ENCODE measurements at regions not wholly inside any gene's neighbourhood (a gene's known extent, or its start where the extent isn't known, plus 50 kb on each side); places are given as distances from the start of the nearest gene placed in this dataset.
"Not testable (repeated sequence)": the region's sequence is repeated elsewhere in the genome, so short reads cannot be mapped to it uniquely, and the experiment has no call there.

- not testable (repeated sequence) for DNase-seq
These were observed 138.5 kb upstream of the ERV3-1 start for GRCh38 chr7:65145008-65145407.

DNA sequence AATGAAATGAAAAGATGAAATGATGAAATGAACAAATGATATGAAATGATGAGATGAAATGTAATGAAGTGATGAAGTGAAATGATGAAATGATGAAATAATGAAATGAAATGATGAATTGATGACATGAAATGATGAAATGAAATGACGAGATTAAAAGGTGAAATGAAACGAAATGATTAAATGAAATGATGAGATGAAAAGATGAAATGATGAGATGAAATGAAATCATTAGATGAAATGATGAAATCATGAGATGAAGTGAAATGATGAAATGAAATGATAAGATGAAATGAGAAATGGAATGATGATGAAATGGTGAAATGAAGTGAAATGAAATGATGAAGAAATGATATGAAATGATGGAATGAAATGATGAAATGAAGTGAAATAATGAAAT lies 138.1 kb upstream of the ERV3-1 start:
- not testable (repeated sequence) for DNase-seq

DNA sequence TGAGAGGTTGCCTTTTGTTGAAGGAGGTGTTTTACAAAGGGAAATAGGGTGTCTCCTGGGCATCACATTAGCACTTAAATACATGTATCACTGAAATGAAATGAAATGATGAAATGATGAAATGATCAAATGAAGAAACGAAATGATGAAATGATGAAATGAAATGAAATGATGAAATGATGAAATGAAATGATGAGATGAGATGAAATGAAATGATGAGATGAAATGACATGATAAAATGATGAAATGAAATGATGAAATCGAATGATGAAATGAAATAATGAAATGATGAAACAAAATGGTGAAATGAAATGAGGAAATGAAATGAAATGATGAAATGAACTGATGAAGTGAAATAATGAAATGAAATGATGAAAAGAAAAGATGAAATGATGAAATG lies 137.6 kb upstream of the ERV3-1 start:
- not testable (repeated sequence) for DNase-seq

DNA sequence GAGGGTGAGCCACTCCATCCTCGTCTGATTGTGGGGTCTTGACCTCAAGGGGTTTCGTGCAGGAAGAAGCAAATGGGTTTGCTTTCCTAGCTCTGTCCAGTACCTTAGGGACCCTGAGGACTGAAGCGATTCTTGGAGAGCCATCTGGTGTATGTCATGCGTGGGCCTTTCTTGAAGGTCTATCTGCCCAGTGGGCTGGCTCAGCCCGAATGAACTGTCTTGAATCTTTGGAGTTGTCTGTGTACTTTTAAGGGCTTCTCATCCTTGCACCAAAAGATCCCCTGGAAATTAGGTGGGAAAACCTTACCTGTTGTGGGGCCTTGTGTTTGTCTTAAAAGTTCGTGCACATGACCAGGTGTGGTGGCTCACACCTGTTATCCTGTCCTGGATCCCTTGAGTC lies 135.4 kb upstream of the ERV3-1 start:
- DNase-seq: not testable (repeated sequence)

- DNase-seq: not testable (repeated sequence)
These were observed 134.9 kb upstream of the ERV3-1 start for GRCh38 chr7:65141405-65141778.

GRCh38 chr7:65140543-65141404 lies 134.3 kb upstream of the ERV3-1 start:
- not testable (repeated sequence) for DNase-seq

GRCh38 chr7:65136850-65137249 lies 130.4 kb upstream of the ERV3-1 start:
- DNase-seq: not testable (repeated sequence)

DNA sequence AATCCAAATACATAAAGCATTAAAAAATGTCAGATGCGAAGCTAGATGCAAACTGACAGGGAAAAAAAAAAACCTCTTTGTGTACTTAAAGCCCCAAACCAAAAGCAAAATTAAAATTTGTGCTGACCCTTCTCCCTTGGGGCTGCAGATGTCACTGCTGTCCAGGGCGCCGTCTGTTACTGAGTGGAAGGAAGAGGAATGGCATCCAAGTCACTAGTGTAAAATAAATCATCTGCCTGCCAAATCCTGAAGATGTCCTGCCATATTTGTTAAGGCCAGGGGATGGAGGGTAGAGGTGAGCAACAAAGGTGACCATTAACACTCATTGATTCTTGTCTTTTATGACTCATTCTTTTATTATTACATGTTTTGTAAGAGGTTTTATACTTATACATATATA lies 126.6 kb upstream of the ERV3-1 start:
- DNase-seq: not testable (repeated sequence)

DNA sequence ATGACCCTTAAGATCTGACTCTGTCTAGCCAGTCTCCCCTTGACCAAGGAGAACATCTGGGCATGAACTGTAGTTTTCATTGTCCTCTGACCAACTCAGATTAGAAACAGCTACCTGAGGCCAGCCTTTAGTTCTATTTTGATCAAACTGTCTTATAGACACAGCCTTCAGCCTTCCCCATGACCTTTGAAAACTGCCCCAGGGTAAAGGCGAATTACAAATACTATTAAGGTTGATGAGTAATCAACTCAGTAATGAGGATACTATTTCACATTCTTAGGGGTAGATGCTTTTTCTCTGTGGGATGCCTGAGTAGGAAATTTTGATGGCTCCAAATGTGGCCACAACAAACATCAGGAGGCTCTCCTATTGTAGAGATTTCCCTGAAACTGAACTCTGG lies 125.8 kb upstream of the ERV3-1 start:
- DNase-seq: not testable (repeated sequence)

- DNase-seq: not testable (repeated sequence)
These were observed 120.9 kb upstream of the ERV3-1 start for GRCh38 chr7:65127364-65127763.

DNA sequence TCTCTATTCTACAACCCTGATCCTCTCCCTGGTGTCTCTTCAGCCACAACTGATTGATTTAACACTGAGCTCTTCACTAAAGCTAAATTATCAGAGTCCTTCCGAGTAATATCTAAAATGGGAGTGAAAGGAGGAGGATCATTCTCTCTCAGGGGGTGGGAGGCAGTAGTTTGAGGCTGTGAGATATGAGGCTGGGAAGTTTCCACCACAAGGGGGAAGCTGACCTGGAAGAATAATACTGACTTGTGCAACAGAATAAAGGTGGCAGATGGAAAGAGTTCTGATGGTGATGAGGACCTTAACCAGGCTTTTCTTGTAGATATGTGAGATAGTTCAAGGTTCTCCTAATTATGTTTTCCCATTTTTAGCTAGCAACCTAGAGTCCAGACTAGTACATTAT lies 118.1 kb upstream of the ERV3-1 start:
- not testable (repeated sequence) for DNase-seq

GRCh38 chr7:65105650-65106203 lies 99.2 kb upstream of the ERV3-1 start:
- not testable (repeated sequence) for DNase-seq

- DNase-seq: not testable (repeated sequence)
These were observed 94.0 kb upstream of the ERV3-1 start for GRCh38 chr7:65100499-65100898.

- DNase-seq: not testable (repeated sequence)
These were observed 75.2 kb upstream of the ERV3-1 start for GRCh38 chr7:65081669-65082055.

GRCh38 chr7:65080799-65081668 lies 74.5 kb upstream of the ERV3-1 start:
- peak; percentile 60 to 88 (median 76) for DNase-seq

- not testable (repeated sequence) for DNase-seq
These were observed 68.5 kb upstream of the ERV3-1 start for GRCh38 chr7:65074959-65075358.

DNA sequence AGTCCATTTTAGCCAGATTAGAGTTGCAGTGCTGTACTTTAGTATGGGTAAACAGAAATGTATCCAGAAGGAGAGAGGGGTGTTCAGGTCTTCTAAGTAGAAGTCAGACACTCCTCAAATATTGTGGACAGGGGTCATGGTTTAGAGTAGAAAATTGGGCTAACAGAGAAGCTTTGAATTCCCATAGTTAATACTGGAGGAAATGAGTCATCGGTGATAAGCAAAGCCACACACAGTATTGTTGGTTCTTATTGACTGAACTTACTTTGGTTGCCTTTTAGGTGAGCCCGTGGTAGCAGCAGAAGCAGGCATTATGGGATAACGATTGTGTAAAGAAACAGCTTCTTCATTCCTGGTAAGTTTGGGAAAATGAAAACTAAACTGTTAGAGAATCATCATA lies 66.7 kb upstream of the ERV3-1 start:
- not testable (repeated sequence) for DNase-seq

GRCh38 chr7:65071854-65072431 lies 65.5 kb upstream of the ERV3-1 start:
- not testable (repeated sequence) for DNase-seq

DNA sequence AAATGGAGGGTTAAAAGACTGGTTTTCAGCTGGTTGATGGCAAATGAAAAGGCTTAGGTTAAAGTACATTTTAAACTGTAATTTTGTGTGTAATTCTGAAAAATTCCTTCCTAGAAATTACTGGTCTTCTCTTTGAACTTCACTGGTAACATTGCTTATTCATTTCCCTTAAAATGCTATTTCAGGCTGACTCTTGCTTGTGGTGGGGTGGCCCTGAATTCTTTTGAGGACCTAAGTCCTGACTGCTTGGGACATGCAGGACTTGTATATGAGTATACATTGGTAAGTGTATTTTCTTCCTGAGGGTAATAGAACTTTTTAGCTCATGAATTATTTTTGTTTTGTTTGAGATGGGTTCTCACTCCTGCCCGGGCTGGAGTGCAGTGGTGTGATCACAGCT lies 63.0 kb upstream of the ERV3-1 start:
- not testable (repeated sequence) for DNase-seq

DNA sequence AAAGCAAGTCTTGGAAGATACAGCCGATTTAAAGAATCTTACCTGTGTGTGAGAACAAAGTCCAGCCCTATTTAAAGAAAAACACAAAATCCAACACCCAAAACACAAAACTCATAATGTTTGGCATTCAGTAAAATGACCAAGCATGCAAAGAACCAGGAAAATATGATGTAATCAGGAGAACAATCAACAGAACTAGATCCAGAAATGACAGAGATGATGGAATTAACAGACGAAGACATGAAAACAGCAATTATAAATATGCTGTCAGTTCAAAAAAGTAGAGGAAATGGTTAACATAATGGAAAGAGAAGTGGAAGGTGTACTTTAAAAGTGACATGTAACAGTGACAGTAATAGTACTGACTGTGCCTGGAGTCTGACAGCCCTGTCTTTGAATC lies 56.1 kb upstream of the ERV3-1 start:
- DNase-seq: not testable (repeated sequence)

DNA sequence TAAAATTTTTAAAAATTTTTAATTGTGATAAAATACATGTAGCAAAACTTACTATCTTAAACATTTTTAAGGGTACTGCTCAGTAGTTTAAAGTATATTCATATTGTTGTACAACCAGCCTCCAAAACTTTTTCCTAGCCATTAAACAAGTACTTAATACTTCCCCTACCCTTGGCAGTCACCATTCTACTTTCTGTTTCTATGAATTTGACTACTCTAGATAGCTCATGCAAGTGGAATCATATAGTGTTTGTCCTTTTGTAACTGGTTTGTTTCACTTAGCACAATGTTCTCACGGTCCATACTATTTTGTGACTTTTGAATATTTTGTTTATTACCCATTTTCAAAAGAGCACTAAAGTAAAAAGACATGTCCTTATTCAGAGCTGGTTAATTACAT lies 52.8 kb upstream of the ERV3-1 start:
- DNase-seq: not testable (repeated sequence)

Measured in activated naive CD4-positive, alpha-beta T cell (primary cell).